Ammon's horn (tissue), 1 donor: ENCODE measurements at regions not wholly inside any gene's neighbourhood (a gene's known extent, or its start where the extent isn't known, plus 50 kb on each side); places are given as distances from the start of the nearest gene placed in this dataset.
A peak's percentile ranks its signal among the peaks of the same experiment; 100 is the strongest.

Experiments
- DNase-seq: peaks from one replicate; pipeline ENCODE4 v3.0.0-alpha.2; 2016; ENCODE audit warnings: low spot score

DNA sequence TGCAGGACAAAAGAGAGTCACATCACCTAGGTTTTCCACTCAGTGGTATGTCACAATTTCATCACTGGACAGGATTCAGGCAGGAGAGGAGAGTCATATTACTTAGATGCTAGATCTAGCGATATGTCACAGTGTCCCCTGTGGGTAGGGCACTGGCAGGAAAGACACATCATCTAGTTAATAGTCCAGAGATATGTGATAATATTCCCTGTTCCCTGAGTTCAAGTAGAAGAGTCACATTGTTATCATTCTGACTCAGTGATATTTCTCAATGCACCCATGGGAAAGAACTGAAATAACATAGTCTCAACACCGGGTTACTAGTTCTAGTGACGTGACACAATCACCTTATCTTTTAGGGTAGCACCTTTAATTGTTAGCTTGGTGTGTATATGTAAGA is 944.0 kb upstream of the TSPY4 start:
- no peak for DNase-seq

DNA sequence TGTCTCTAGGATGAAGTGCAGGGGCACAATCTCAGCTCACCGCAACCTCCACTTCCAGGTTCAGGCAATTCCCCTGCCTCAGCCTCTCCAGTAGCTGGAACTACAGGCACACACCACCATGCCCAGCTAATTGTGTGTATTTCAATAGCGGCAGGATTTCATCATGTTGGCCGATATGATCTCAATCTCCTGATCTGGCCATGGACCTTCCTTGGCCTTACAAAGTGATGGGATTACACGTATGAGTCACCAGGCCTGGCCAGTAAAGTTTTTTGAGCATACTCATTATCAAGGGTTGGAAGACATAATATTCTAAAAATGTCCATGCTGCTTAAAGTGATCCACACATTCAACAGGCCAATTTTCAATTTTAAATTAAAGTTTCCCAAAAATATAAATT is 914.4 kb upstream of the TSPY4 start:
- DNase-seq: no peak

DNA sequence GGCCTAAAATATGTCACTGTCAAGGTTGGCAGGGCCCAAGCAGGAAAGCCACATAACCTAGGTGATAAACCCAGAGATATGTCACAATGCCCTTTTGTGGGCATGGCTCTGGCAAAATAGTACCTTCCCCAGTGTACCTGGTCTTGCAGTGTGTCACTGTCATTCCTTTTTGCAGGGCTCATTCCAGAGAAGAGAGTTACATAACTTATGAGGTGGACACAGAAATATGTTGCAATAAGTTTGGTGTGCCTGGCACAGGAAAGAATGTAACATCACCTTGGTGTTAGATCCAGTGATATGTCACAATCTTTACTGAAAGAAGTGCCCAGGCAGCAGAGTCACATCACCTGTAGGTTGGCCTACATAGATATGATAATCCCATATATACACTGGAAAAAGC is 910.8 kb upstream of the TSPY4 start:
- no peak for DNase-seq

DNA sequence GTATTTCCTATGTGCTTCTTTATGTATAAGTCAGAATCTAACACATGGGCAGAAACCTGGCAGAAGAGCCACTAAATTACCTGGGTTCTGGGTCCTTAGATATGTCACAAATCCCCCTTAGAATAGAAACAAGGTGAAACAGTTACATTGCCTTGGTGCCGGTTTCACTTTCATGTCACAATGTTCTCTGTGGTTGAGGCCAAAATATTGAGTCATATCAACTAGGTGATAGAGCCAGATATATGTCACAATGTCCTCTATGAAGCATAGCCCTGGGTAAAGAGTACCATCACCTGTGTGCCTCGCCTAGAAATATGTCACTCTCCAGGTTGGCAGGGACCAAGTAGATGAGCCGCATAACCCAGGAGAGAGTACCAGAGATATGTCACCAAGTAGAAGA is 899.8 kb upstream of the TSPY4 start:
- no peak for DNase-seq

- no peak for DNase-seq
Observed at GRCh38 chrY:8442097-8442496, 895.2 kb upstream of the TSPY4 start.

DNA sequence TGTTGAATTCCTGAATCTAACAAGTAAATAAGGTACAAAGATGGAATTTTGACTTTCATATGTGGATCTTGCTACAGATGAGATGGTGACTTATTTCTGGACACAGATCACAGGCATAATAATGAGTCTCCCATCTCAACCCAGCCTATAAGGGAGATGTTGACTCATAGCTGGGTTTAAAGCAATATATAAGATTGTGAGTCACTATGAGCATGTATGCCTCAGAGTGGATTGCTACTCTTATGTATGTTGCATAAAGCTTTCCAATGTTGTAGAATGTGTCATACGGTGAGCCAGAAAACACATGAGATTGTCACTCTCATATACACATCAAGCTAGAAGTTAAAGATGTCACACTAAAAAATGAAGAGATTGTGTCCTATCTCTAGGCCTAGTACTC is 884.3 kb upstream of the TSPY4 start:
- DNase-seq: no peak

GRCh38 chrY:8466813-8467212 is 870.5 kb upstream of the TSPY4 start:
- DNase-seq: no peak

DNA sequence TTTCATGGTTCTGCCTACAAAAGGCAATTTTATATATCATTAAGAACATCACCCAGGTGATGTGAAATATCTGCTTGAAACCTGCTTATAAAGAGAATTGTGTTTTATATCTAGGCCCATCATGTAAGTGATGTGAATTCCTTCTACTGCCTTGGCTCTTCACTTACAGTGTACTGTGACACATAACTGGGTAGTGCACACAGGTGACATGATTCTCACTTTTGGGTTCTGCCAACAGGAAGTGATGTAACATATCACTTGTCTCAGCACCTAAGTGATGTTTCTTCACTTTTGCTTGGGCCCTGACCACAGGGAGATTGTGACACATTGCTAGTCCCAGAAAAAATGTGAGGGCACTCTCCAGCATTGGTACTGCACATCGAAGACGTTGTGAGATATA is 867.0 kb upstream of the TSPY4 start:
- no peak for DNase-seq

DNA sequence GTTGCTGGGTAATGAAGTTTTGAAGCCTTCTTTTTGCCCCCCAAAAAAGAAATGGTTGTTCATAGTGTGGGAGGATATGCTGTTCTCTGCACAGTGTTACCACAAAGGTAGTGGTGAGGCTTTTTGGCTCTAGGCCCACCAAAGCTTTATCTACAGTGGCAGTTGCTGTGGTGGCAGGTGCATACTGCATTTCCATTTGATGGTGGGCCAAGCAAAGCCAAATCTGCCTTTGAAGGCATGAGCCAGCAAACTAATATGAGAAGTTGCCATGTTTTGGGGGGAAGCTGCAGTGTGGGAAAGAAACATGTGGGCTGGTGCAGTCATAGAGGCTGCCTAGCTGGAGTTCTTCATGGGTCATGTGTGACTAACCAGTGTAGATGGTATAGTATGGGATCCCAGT is 858.1 kb upstream of the TSPY4 start:
- DNase-seq: no peak

DNA sequence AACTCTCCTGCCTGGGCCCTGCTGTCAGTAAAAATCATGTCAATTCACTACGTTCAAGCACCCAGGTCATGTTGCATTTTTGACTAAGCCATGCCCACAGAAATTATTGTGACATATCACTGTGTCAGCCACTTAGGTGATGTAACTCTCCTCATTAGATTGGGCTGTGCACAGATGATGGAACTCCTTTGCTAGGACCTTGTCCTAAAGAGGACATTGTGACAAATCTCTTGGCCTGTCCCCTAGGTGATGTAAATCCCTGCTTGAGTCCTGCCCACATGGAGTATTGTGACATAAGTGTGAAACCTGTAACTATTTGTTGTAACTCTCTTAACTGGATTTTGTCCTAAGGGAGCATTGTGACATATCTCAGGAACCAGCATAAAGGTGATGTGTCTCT is 848.3 kb upstream of the TSPY4 start:
- no peak for DNase-seq

DNA sequence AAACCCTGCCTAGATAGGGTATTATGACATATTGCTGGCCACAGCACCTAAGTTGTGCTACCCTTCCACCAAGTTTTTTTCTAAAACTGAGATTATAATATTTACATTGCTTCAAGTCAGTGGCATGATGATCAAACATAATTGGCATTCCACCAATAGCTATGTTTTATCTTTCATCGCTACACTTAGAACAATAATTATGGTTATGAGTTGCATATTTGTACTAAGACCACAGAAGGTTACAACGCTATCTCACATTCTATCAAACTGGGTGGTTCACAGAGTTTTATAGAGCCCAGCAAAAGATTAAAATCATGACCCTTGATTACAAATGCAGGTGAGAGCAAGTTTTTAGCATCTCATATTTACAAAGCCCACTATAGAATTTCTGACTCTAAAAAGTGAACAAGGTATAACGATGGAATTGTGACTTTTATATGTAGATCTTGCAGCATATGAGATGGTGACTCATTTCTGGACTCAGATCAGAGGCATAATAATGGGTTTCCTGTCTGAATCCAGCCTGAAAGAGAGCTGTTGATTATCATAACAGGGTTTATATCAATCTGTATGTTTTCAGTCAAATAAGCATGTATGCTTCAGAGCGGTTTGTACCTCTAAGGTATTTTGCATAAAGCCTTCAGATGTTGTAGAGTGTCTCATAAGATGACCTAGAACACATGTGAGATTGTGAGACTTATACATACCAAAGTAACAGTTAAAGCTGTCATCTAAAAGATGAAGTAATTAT is 847.2 kb upstream of the TSPY4 start:
- no peak for DNase-seq

GRCh38 chrY:8494396-8494795 is 842.9 kb upstream of the TSPY4 start:
- no peak for DNase-seq

GRCh38 chrY:8495243-8495642 is 842.0 kb upstream of the TSPY4 start:
- DNase-seq: no peak

GRCh38 chrY:8500888-8501287 is 836.4 kb upstream of the TSPY4 start:
- no peak for DNase-seq

GRCh38 chrY:8533468-8533867 is 803.8 kb upstream of the TSPY4 start:
- no peak for DNase-seq

DNA sequence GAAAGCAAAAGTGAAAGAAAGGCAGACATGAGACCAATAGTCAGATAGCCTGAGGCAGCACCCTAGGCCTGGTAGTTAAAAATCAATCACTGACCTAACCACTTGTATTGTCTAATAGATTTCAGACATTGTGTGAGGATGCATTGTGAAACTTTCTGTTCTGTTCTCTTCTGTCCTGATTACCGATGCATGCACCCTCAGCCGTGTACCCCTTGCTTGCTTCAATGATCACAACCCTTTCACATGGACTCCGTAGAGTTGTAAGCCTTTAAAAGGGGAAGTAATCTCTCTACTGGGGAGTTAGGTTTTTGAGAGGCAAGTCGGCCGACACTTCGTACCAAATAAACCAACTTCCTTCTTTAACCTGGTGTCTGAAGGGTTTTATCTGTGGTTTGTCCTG is 801.6 kb upstream of the TSPY4 start:
- DNase-seq: peak; percentile 30

DNA sequence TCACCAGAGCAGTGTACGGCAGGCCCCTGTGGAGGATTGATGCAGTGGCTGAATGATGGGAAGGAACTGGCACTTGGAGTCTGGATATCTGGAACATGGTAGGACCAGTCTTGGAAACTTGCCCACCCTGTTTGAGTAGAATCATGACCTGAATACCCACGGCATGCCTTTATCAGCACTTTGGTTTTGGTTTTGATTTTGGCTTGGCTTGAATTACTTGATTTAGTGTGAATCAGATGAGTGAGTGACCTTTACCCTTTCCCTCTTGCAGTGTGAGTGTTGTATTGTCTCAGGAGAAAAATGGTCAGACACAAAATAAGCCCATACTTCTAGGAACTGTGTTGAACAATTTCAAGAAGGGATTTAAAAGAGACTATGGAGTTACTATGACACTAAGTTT is 801.0 kb upstream of the TSPY4 start:
- no peak for DNase-seq

DNA sequence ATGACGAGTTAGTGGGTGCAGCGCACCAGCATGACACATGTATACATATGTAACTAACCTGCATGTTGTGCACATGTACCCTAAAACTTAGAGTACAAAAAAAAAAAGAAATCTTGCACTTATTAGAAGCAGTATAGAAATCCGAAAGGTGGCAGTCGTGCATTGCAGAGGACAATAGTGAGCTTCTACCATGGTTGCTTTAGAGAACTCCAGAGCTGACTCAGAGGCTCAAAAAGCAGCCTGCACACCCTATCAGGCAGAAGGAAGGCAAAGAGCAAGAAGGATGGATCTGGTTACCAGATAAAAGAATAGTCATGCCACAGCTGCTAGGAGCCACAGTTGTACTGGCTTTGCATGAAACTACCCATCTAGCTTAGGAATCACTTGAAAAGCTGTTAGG is 796.0 kb upstream of the TSPY4 start:
- peak; percentile 39 for DNase-seq

GRCh38 chrY:8544715-8545114 is 792.5 kb upstream of the TSPY4 start:
- DNase-seq: no peak

- DNase-seq: no peak
Observed at GRCh38 chrY:8547931-8548330, 789.3 kb upstream of the TSPY4 start.

- DNase-seq: no peak
Observed at GRCh38 chrY:8551323-8551722, 785.9 kb upstream of the TSPY4 start.

DNA sequence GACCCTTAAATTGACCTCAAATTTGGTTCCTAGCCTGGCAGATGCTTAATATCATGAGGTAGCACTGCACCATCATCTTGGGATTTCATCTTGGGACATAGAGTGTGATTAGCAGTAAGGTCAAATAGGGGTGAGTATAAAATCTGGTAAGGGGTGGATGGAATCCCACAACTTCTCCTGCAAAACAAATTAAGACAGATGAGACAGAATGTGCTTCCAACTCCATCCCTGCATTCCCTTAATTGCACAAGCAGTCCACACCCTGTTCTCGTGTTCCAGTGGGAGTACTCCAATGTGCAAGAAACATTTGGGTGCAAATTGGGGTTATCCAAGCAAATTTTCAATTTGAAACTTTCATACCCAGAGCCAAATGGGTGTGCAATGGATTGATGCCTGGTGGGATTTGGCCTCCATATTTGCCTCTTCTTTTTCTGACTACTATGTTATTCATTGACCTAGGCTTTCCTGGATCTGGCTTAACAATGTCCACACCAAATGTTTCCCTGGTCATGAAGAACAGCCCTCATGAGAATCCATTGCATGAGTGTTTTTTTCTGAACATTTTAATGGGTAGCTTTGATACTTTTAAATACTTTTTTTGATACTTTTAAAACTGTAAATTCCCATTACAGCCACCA is 785.0 kb upstream of the TSPY4 start:
- DNase-seq: no peak

DNA sequence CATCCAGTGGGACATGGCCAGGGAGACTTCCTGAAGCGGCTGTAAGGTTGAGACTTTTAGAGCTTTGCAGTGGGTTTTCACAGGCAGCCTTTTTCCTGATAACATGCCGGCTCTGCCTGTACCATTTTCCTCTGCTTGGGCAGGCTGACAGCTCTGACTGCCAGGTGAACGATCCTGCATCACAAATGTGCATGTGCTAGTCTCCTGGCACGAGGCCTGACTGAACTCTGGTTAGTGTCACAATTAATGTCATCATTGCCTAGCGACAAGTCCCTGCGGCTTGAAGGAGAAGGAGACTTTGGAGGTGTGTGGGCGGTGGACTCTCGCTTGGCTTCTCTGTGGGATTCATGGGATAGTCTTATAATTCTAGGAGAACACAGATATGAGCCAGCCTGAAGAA is 783.6 kb upstream of the TSPY4 start:
- DNase-seq: no peak

DNA sequence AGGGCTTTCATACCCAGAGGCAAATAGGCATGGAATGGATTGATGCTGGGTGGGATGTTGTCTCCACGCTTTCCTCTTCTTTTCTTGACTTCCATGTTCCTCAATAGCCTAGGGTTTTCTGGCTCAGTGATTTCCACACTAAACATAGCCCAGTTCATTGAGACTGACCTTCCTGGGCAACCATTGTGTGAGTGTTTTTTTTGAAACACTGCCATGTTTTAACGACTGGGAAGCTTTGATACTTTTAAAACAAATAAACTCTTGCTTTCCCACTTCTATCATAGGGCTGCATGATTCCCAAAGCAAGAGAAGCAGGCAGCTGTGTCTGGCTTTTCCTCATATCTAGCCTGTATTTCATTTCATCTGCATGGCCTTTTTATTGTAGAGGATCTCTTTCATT is 775.9 kb upstream of the TSPY4 start:
- no peak for DNase-seq
